Neural cell (in vitro differentiated cells): ENCODE measurements at regions not wholly inside any gene's neighbourhood (a gene's known extent, or its start where the extent isn't known, plus 50 kb on each side); places are given as distances from the start of the nearest gene placed in this dataset.

Experiments
- H2AFZ ChIP-seq: fragments of 200-600, 300-800 bp; sonication (generic), shearing (Covaris generic); 2 replicates; pipeline ENCODE4 v1.6.0; 2014; ENCODE audit warnings: low read depth, mild to moderate bottlenecking, antibody characterized with exemption, low read length, moderate library complexity
- H3F3A ChIP-seq: fragments of 200-600 bp; shearing (Covaris generic); 2 replicates; pipeline ENCODE4 v1.6.1; 2016; ENCODE audit warnings: mild to moderate bottlenecking, moderate library complexity, mixed read lengths, antibody characterized with exemption, low read length; ENCODE audit not compliant: insufficient read depth, poor library complexity, severe bottlenecking
- H3K27ac ChIP-seq: fragments of 200-600, 300-800 bp; sonication (generic), shearing (Covaris generic); 2 replicates; pipeline ENCODE4 v1.5.1; 2014; ENCODE audit warnings: mild to moderate bottlenecking, low read length, moderate library complexity
- H3K27me3 ChIP-seq: fragments of 300-800, 200-600 bp; sonication (generic), shearing (Covaris generic); 2 replicates; pipeline ENCODE4 v1.6.0; 2014; ENCODE audit warnings: mild to moderate bottlenecking, low read depth, low read length, moderate library complexity; ENCODE audit not compliant: insufficient read depth
- H3K36me3 ChIP-seq: fragments of 300-800, 200-600 bp; sonication (generic), shearing (Covaris generic); 2 replicates; pipeline ENCODE4 v1.5.1; 2014; ENCODE audit warnings: mild to moderate bottlenecking, antibody characterized with exemption, low read length, moderate library complexity; ENCODE audit not compliant: insufficient read depth
- H3K4me2 ChIP-seq: fragments of 300-800, 200-600 bp; sonication (generic), shearing (Covaris generic); 2 replicates; pipeline ENCODE4 v1.6.0; 2014; ENCODE audit warnings: mild to moderate bottlenecking, low read length
- H3K4me3 ChIP-seq: fragments of 300-800, 200-600 bp; sonication (generic), shearing (Covaris generic); 2 replicates; pipeline ENCODE4 v1.5.1; 2014; ENCODE audit warnings: mild to moderate bottlenecking, low read length, moderate library complexity
- H3K79me2 ChIP-seq: fragments of 200-600 bp; shearing (Covaris generic); replicated peaks from 2 replicates; pipeline ENCODE4 v1.6.0; 2014; ENCODE audit warnings: mild to moderate bottlenecking, low read length, moderate library complexity; ENCODE audit not compliant: insufficient read depth
- H3K9ac ChIP-seq: fragments of 300-800, 200-600 bp; sonication (generic), shearing (Covaris generic); 2 replicates; pipeline ENCODE4 v1.6.1; 2016; ENCODE audit warnings: mild to moderate bottlenecking, low read length, mixed read lengths
- H3K9me2 ChIP-seq: fragments of 200-600 bp; shearing (Covaris generic); 2 replicates; pipeline ENCODE4 v1.6.1; 2016; ENCODE audit warnings: mild to moderate bottlenecking, low read length, mixed read lengths; ENCODE audit not compliant: insufficient read depth
- H3K9me3 ChIP-seq: fragments of 200-600, 300-800 bp; sonication (generic), shearing (Covaris generic); 2 replicates; pipeline ENCODE4 v1.6.1; 2016; ENCODE audit warnings: mild to moderate bottlenecking, mixed run types, low read length, moderate library complexity, mixed read lengths
- H4K20me1 ChIP-seq: fragments of 200-600 bp; shearing (Covaris generic); 2 replicates; pipeline ENCODE4 v1.6.1; 2016; ENCODE audit warnings: mild to moderate bottlenecking, mixed run types; ENCODE audit not compliant: insufficient read depth
- CTCF ChIP-seq: fragments of 450-650 bp; IDR thresholded peaks from 2 replicates; pipeline ENCODE4 v1.5.1; 2014; ENCODE audit warnings: antibody characterized with exemption, mild to moderate bottlenecking, moderate library complexity; ENCODE audit not compliant: poor library complexity, severe bottlenecking
- EP300 ChIP-seq: fragments of 450-650 bp; conservative IDR thresholded peaks from 2 replicates; pipeline ENCODE4 v1.6.1; 2014; ENCODE audit warnings: antibody characterized with exemption, mild to moderate bottlenecking, moderate library complexity; ENCODE audit not compliant: poor library complexity, severe bottlenecking
- EZH2 ChIP-seq: fragments of 200-600, 300-800 bp; shearing (Covaris generic), sonication (generic); IDR thresholded peaks from 2 replicates; pipeline ENCODE4 v1.6.1; 2014; ENCODE audit warnings: antibody characterized with exemption, low read length, borderline replicate concordance, mild to moderate bottlenecking; ENCODE audit not compliant: insufficient read depth, poor library complexity, severe bottlenecking
- MXI1 ChIP-seq: fragments of 450-650 bp; conservative IDR thresholded peaks from 2 replicates; pipeline ENCODE4 v1.6.1; 2014; ENCODE audit warnings: antibody characterized with exemption, mild to moderate bottlenecking; ENCODE audit not compliant: poor library complexity, severe bottlenecking
- POLR2AphosphoS5 ChIP-seq: IDR thresholded peaks from 2 replicates; pipeline ENCODE4 v1.6.1; 2012
- RAD21 ChIP-seq: fragments of 450-650 bp; conservative IDR thresholded peaks from 2 replicates; pipeline ENCODE4 v1.6.1; 2014; ENCODE audit warnings: antibody characterized with exemption, mild to moderate bottlenecking, moderate library complexity
- REST ChIP-seq: IDR thresholded peaks from 2 replicates; pipeline ENCODE4 v1.6.1; 2012; ENCODE audit warnings: borderline replicate concordance
- SMC3 ChIP-seq: fragments of 450-650 bp; conservative IDR thresholded peaks from 2 replicates; pipeline ENCODE4 v1.6.1; 2014; ENCODE audit warnings: antibody characterized with exemption, mild to moderate bottlenecking, moderate library complexity; ENCODE audit not compliant: poor library complexity
- TAF1 ChIP-seq: IDR thresholded peaks from 2 replicates; pipeline ENCODE4 v1.6.1; 2012; ENCODE audit warnings: low read depth

- no peaks in the 10 kb centered on the region for H3K36me3 ChIP-seq
- H3K79me2 ChIP-seq, result no peaks in the 10 kb centered on the region
- H3K9me2 ChIP-seq, result no peaks in the 10 kb centered on the region
- no peak overlapping the region for H2AFZ ChIP-seq
- no peaks in the 10 kb centered on the region for H3K9me3 ChIP-seq
- TF ChIP-seq SMC3, result no peak
- no peak for TF ChIP-seq RAD21
- no peak for TF ChIP-seq EZH2
- TF ChIP-seq EP300, result no peak
- no peak for TF ChIP-seq REST
- TF ChIP-seq POLR2AphosphoS5, result no peak
- no peak for TF ChIP-seq MXI1
- TF ChIP-seq CTCF, result no peak
- TF ChIP-seq TAF1, result no peak
- no peaks in the 10 kb centered on the region for H3F3A ChIP-seq
- H3K27me3 ChIP-seq, result no peaks in the 10 kb centered on the region
- no peaks in the 10 kb centered on the region for H4K20me1 ChIP-seq
- no peak overlapping the region for H3K9ac ChIP-seq
- H3K27ac ChIP-seq, result no peak overlapping the region
- H3K4me2 ChIP-seq, result no peak overlapping the region
- no peak overlapping the region for H3K4me3 ChIP-seq
These were observed 79.3 kb downstream of the ABCC12 start for GRCh38 chr16:48076455-48077012.

- Histone ChIP-seq H3K9me3 (no peaks in the 10 kb centered on the region), H3K79me2 (no peaks in the 10 kb centered on the region), H3K4me3 (no peak overlapping the region), H3K9me2 (no peaks in the 10 kb centered on the region), H3K27ac (no peak overlapping the region), H3F3A (no peaks in the 10 kb centered on the region), H3K36me3 (no peaks in the 10 kb centered on the region), H3K4me2 (no peak overlapping the region), H3K9ac (no peak overlapping the region), H3K27me3 (no peaks in the 10 kb centered on the region), H2AFZ (no peak overlapping the region), H4K20me1 (no peaks in the 10 kb centered on the region)
- TF ChIP-seq MXI1, result no peak
- TF ChIP-seq EP300, result no peak
- TF ChIP-seq RAD21, result no peak
- TF ChIP-seq TAF1, result no peak
- no peak for TF ChIP-seq POLR2AphosphoS5
- TF ChIP-seq CTCF, result no peak
- TF ChIP-seq EZH2, result no peak
- TF ChIP-seq SMC3, result no peak
- TF ChIP-seq REST, result no peak
These were observed 80.4 kb downstream of the ABCC12 start for GRCh38 chr16:48075398-48075797.
